Osteoblast (primary cell): ENCODE measurements at regions not wholly inside any gene's neighbourhood (a gene's known extent, or its start where the extent isn't known, plus 50 kb on each side); places are given as distances from the start of the nearest gene placed in this dataset.

Experiments used
- DNase-seq: peaks from one replicate; pipeline ENCODE4 v3.0.0; 2011; ENCODE audit warnings: low spot score, mixed read lengths; ENCODE audit not compliant: insufficient read length; ENCODE audit errors: missing footprints
- H2AFZ ChIP-seq: 2 replicates; pipeline ENCODE4 v1.6.0; 2011; ENCODE audit warnings: mild to moderate bottlenecking, low read length
- H3K27ac ChIP-seq: 2 replicates; pipeline ENCODE4 v1.5.1; 2011; ENCODE audit warnings: mild to moderate bottlenecking, low read depth, low read length, moderate library complexity
- H3K27me3 ChIP-seq: 2 replicates; pipeline ENCODE4 v1.6.0; 2012; ENCODE audit warnings: mild to moderate bottlenecking, control low read depth, inconsistent platforms, low read length, moderate library complexity; ENCODE audit not compliant: insufficient read depth
- H3K36me3 ChIP-seq: 2 replicates; pipeline ENCODE4 v1.5.1; 2011; ENCODE audit warnings: mild to moderate bottlenecking, low read length, control low read depth, moderate library complexity; ENCODE audit not compliant: insufficient read depth
- H3K4me1 ChIP-seq: 2 replicates; pipeline ENCODE4 v1.5.1; 2011; ENCODE audit warnings: mild to moderate bottlenecking, low read length, control low read depth, moderate library complexity; ENCODE audit not compliant: insufficient read depth
- H3K4me2 ChIP-seq: 2 replicates; pipeline ENCODE4 v1.6.0; 2011; ENCODE audit warnings: mild to moderate bottlenecking, low read length; ENCODE audit not compliant: insufficient read depth
- H3K4me3 ChIP-seq: fragments of 200-600 bp; sonication (generic); 3 replicates; pipeline ENCODE4 v1.5.1; 2012; ENCODE audit warnings: mild to moderate bottlenecking, low read length, inconsistent platforms; ENCODE audit not compliant: insufficient read depth
- H3K79me2 ChIP-seq: 2 replicates; pipeline ENCODE4 v1.6.0; 2012; ENCODE audit warnings: mild to moderate bottlenecking, low read length, control low read depth, inconsistent platforms; ENCODE audit not compliant: insufficient read depth
- H3K9me3 ChIP-seq: 2 replicates; pipeline ENCODE4 v1.5.1; 2011; ENCODE audit warnings: low read depth, low read length, control low read depth
- H4K20me1 ChIP-seq: 2 replicates; pipeline ENCODE4 v1.6.0; 2012; ENCODE audit warnings: mild to moderate bottlenecking, low read length, control low read depth; ENCODE audit not compliant: insufficient read depth
- CTCF ChIP-seq: IDR thresholded peaks from 2 replicates; pipeline ENCODE4 v1.5.1; 2011; ENCODE audit warnings: mild to moderate bottlenecking, low read depth, low read length, moderate library complexity; ENCODE audit errors: extremely low read depth

- TF ChIP-seq CTCF: no peak
- Histone ChIP-seq H3K4me1 (no peaks in the 10 kb centered on the region), H3K27me3 (no peaks in the 10 kb centered on the region), H3K36me3 (no peaks in the 10 kb centered on the region), H4K20me1 (no peaks in the 10 kb centered on the region), H2AFZ (no peak overlapping the region), H3K79me2 (no peaks in the 10 kb centered on the region), H3K27ac (no peak overlapping the region), H3K9me3 (no peaks in the 10 kb centered on the region), H3K4me2 (no peak overlapping the region), H3K4me3 (no peak overlapping the region)
- DNase-seq: no peak
These were observed 199.2 kb downstream of the ICOS start for GRCh38 chr2:204135752-204136151.

GRCh38 chr2:204138206-204138605, 201.6 kb downstream of the ICOS start:
- no peak overlapping the region for H3K4me2 ChIP-seq
- H3K9me3 ChIP-seq: no peaks in the 10 kb centered on the region
- no peak overlapping the region for H3K27ac ChIP-seq
- H3K4me3 ChIP-seq: no peak overlapping the region
- DNase-seq: no peak
- H4K20me1 ChIP-seq: no peaks in the 10 kb centered on the region
- no peaks in the 10 kb centered on the region for H3K79me2 ChIP-seq
- TF ChIP-seq CTCF: no peak
- H3K27me3 ChIP-seq: no peaks in the 10 kb centered on the region
- no peak overlapping the region for H2AFZ ChIP-seq
- H3K4me1 ChIP-seq: no peaks in the 10 kb centered on the region
- no peaks in the 10 kb centered on the region for H3K36me3 ChIP-seq

GRCh38 chr2:204140246-204140645, 203.7 kb downstream of the ICOS start:
- Histone ChIP-seq H3K27me3 (no peaks in the 10 kb centered on the region), H3K9me3 (no peaks in the 10 kb centered on the region), H2AFZ (no peak overlapping the region), H3K27ac (no peak overlapping the region), H3K4me1 (no peaks in the 10 kb centered on the region), H3K36me3 (no peaks in the 10 kb centered on the region), H3K4me2 (no peak overlapping the region), H4K20me1 (no peaks in the 10 kb centered on the region), H3K79me2 (no peaks in the 10 kb centered on the region), H3K4me3 (no peak overlapping the region)
- TF ChIP-seq CTCF: no peak
- DNase-seq: no peak

- no peaks in the 10 kb centered on the region for H3K27me3 ChIP-seq
- H4K20me1 ChIP-seq: no peaks in the 10 kb centered on the region
- no peaks in the 10 kb centered on the region for H3K36me3 ChIP-seq
- peaks cover 4% of the 10 kb centered on the region for H3K4me1 ChIP-seq
- H3K27ac ChIP-seq: no peak overlapping the region
- no peak overlapping the region for H3K4me3 ChIP-seq
- DNase-seq: no peak
- H2AFZ ChIP-seq: no peak overlapping the region
- H3K9me3 ChIP-seq: no peaks in the 10 kb centered on the region
- TF ChIP-seq CTCF: no peak
- no peak overlapping the region for H3K4me2 ChIP-seq
- no peaks in the 10 kb centered on the region for H3K79me2 ChIP-seq
These were observed 206.9 kb downstream of the ICOS start for GRCh38 chr2:204143216-204144014.
